GM10266 (cell line): ENCODE measurements at regions not wholly inside any gene's neighbourhood (a gene's known extent, or its start where the extent isn't known, plus 50 kb on each side); places are given as distances from the start of the nearest gene placed in this dataset.

Experiments
- DNase-seq: peaks from one replicate; pipeline ENCODE4 v3.0.0; 2012; ENCODE audit errors: extremely low spot score
- TF ChIP-seq, protein P1 (sequence below): IDR thresholded peaks from 2 replicates; pipeline ENCODE4 v1.5.1; 2012; ENCODE audit warnings: mild to moderate bottlenecking, low read depth; ENCODE audit not compliant: control insufficient read depth, insufficient read depth; ENCODE audit errors: missing control alignments

- TF ChIP-seq, protein P1, sequence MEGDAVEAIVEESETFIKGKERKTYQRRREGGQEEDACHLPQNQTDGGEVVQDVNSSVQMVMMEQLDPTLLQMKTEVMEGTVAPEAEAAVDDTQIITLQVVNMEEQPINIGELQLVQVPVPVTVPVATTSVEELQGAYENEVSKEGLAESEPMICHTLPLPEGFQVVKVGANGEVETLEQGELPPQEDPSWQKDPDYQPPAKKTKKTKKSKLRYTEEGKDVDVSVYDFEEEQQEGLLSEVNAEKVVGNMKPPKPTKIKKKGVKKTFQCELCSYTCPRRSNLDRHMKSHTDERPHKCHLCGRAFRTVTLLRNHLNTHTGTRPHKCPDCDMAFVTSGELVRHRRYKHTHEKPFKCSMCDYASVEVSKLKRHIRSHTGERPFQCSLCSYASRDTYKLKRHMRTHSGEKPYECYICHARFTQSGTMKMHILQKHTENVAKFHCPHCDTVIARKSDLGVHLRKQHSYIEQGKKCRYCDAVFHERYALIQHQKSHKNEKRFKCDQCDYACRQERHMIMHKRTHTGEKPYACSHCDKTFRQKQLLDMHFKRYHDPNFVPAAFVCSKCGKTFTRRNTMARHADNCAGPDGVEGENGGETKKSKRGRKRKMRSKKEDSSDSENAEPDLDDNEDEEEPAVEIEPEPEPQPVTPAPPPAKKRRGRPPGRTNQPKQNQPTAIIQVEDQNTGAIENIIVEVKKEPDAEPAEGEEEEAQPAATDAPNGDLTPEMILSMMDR, result no peak
- DNase-seq, result no peak
Measured at GRCh38 chrX:25531096-25531495, 515.3 kb upstream of the ARX start.

DNA sequence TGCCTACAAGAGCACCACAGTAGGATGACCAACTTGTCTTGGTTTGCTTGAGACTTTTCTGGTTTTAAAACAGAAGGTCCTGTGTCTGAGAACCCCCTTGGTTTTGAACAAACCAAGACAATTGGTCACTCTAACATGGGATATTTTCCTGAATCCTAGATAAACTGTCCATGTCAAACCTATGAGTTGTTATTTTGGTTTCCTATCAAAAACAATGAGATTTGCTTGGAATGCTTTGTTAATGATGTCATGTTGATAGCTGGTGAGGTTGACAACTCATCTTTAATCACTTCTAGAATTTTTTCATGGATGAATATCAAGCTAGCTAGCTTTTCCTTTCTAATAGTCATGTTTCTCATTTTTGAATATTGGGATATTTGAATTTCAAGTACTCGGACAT is 518.3 kb upstream of the ARX start:
- TF ChIP-seq, protein P1, result no peak

GRCh38 chrX:25536307-25536970 is 520.7 kb upstream of the ARX start:
- TF ChIP-seq, protein P1, result no peak
- DNase-seq, result no peak

More for the DNA sequence above, 518.3 kb upstream of the ARX start:
- DNase-seq, result no peak

GRCh38 chrX:25537699-25538098 is 521.9 kb upstream of the ARX start:
- TF ChIP-seq, protein P1, result no peak
- DNase-seq, result no peak

- DNase-seq, result no peak
- TF ChIP-seq, protein P1, result no peak
Measured at GRCh38 chrX:25544641-25545040, 528.9 kb upstream of the ARX start.

DNA sequence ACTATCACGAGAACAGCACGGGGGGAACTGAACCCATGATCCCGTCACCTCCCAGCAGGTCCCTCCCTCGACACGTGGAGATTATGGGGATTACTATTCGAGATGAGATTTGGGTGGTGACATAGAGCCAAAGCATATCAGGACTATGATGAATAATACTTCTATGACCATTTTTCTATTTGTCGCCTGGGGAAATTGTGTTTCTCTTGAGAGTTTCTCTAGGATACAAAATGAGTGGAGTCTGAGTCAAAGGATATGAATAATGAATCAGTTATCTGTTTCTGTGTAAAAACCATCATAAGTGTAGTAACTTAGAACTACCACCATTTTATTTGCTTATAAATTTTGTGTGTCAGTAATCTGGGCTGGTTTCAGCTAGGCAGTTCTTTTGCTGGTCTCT is 533.0 kb upstream of the ARX start:
- DNase-seq, result no peak
- TF ChIP-seq, protein P1, result no peak

- TF ChIP-seq, protein P1, result no peak
- no peak for DNase-seq
Measured at GRCh38 chrX:25555521-25555920, 539.8 kb upstream of the ARX start.
